H1 (cell line): ENCODE measurements at regions not wholly inside any gene's neighbourhood (a gene's known extent, or its start where the extent isn't known, plus 50 kb on each side); places are given as distances from the start of the nearest gene placed in this dataset.
"Not testable (repeated sequence)": the region's sequence is repeated elsewhere in the genome, so short reads cannot be mapped to it uniquely, and the experiment has no call there.

ENCODE experiments used
- CTCF ChIA-PET: fragments of 300-600 bp; sonication (Branson Sonifier 250); formaldehyde crosslinking; loops from one replicate; lab custom pipeline; 2021; ENCODE audit not compliant: partially characterized antibody; lab: Charles Lee
- POLR2A ChIA-PET: fragments of 300-600 bp; sonication (Branson Sonifier 250); formaldehyde crosslinking; loops from one replicate; lab custom pipeline; 2021; ENCODE audit warnings: inconsistent platforms; ENCODE audit not compliant: partially characterized antibody; lab: Charles Lee
- DNase-seq, 2 experiments: peaks; one replicate each; pipeline versions ENCODE4 v3.0.0 to v3.0.0-alpha.2; 2010 to 2022; ENCODE audit warnings: low spot score in 2 of 2, low read depth in 1 of 2, mixed read lengths in 1 of 2
- FAIRE-seq: peaks from 2 replicates; lab custom pipeline; 2011; peaks lifted over from hg19 to GRCh38; lab: Jason Lieb, UNC
- H2AFZ ChIP-seq: 2 replicates; pipeline ENCODE4 v1.8.1; 2012; ENCODE audit warnings: low read length, inconsistent platforms
- H2AK5ac ChIP-seq: 2 replicates; pipeline ENCODE4 v1.6.1; 2013; ENCODE audit warnings: low read depth, low read length
- H2BK120ac ChIP-seq: replicated peaks from 2 replicates; pipeline ENCODE3; 2013; ENCODE audit warnings: low read depth, low read length, inconsistent platforms
- H2BK12ac ChIP-seq: 2 replicates; pipeline ENCODE4 v1.6.1; 2013; ENCODE audit warnings: low read depth, low read length
- H2BK15ac ChIP-seq: 2 replicates; pipeline ENCODE4 v1.6.1; 2013; ENCODE audit warnings: low read length
- H2BK20ac ChIP-seq: 2 replicates; pipeline ENCODE4 v1.6.1; 2013; ENCODE audit warnings: low read length
- H2BK5ac ChIP-seq: 2 replicates; pipeline ENCODE4 v1.6.1; 2013; ENCODE audit warnings: low read depth, low read length
- H3K14ac ChIP-seq: 2 replicates; pipeline ENCODE4 v1.6.1; 2013; ENCODE audit warnings: inconsistent platforms; ENCODE audit not compliant: insufficient read length
- H3K18ac ChIP-seq: 2 replicates; pipeline ENCODE4 v1.6.1; 2013; ENCODE audit warnings: low read length; ENCODE audit errors: extremely low read depth
- H3K23ac ChIP-seq: 2 replicates; pipeline ENCODE4 v1.6.1; 2013; ENCODE audit warnings: inconsistent platforms; ENCODE audit not compliant: insufficient read length
- H3K23me2 ChIP-seq: 2 replicates; pipeline ENCODE4 v1.6.1; 2013; ENCODE audit warnings: low read depth, low read length
- H3K27ac ChIP-seq: 2 replicates; pipeline ENCODE4 v1.6.1; 2011; ENCODE audit warnings: low read depth, low read length, inconsistent platforms
- H3K27me3 ChIP-seq, 4 experiments: replicated peaks in 1 of 4; 1 replicate in 1 of 4; 2 replicates in 3 of 4; pipeline versions ENCODE4 v1.6.1 to v1.8.1; 2011 to 2013; ENCODE audit warnings: low read length in 3 of 4, mild to moderate bottlenecking in 3 of 4, inconsistent platforms in 2 of 4, mixed read lengths in 2 of 4, moderate library complexity in 1 of 4; ENCODE audit not compliant: control insufficient read depth in 3 of 4, insufficient read depth in 3 of 4; ENCODE audit errors: extremely low read depth in 1 of 4
- H3K36me3 ChIP-seq, 4 experiments: 2 replicates each; pipeline versions ENCODE4 v1.6.1 to v1.8.1; 2011 to 2013; ENCODE audit warnings: mild to moderate bottlenecking in 4 of 4, low read length in 3 of 4, moderate library complexity in 2 of 4, control low read depth in 1 of 4, inconsistent platforms in 1 of 4; ENCODE audit not compliant: insufficient read depth in 4 of 4, control insufficient read depth in 2 of 4
- H3K4ac ChIP-seq: replicated peaks from 2 replicates; pipeline ENCODE3; 2013; ENCODE audit warnings: low read length, low read depth, mixed read lengths, inconsistent platforms; ENCODE audit not compliant: insufficient read length
- H3K4me1 ChIP-seq, 4 experiments: replicated peaks in 1 of 4; 1 replicate in 1 of 4; 2 replicates in 3 of 4; pipeline versions ENCODE4 v1.6.1 to v1.8.1; 2011 to 2013; ENCODE audit warnings: low read length in 3 of 4, inconsistent platforms in 2 of 4, mixed read lengths in 1 of 4; ENCODE audit not compliant: insufficient read depth in 4 of 4, control insufficient read depth in 3 of 4
- H3K4me2 ChIP-seq, 2 experiments: 2 replicates each; pipeline versions ENCODE4 v1.6.1 to v1.8.1; 2011 to 2013; ENCODE audit warnings: low read depth in 2 of 2, low read length in 2 of 2, control low read depth in 1 of 2, inconsistent platforms in 1 of 2, mild to moderate bottlenecking in 1 of 2; ENCODE audit not compliant: insufficient read depth in 1 of 2
- H3K4me3 ChIP-seq, 4 experiments: fragments of 200-600, 300-600 bp in 1 of 4; sonication (generic), shearing (Covaris generic), sonication (Bioruptor Twin) in 1 of 4; 2 replicates each; pipeline versions ENCODE4 v1.5.1 to v1.8.1; 2011 to 2016; ENCODE audit warnings: low read length in 4 of 4, low read depth in 3 of 4, control low read depth in 2 of 4, inconsistent platforms in 2 of 4, mild to moderate bottlenecking in 2 of 4, mixed read lengths in 1 of 4, moderate library complexity in 1 of 4; ENCODE audit not compliant: insufficient read depth in 2 of 4; ENCODE audit errors: extremely low read depth in 1 of 4
- H3K56ac ChIP-seq: replicated peaks from 2 replicates; pipeline ENCODE3; 2013; ENCODE audit warnings: low read depth, mild to moderate bottlenecking, mixed read lengths, low read length, inconsistent platforms; ENCODE audit not compliant: insufficient read length
- H3K79me1 ChIP-seq: 2 replicates; pipeline ENCODE4 v1.6.1; 2013; ENCODE audit warnings: low read depth, low read length, control low read depth
- H3K79me2 ChIP-seq, 2 experiments: 2 replicates each; pipeline versions ENCODE4 v1.6.1 to v1.8.1; 2012 to 2013; ENCODE audit warnings: low read length in 2 of 2, mild to moderate bottlenecking in 2 of 2, inconsistent platforms in 1 of 2; ENCODE audit not compliant: insufficient read depth in 2 of 2, control insufficient read depth in 1 of 2
- H3K9ac ChIP-seq, 4 experiments: replicated peaks in 1 of 4; 1 replicate in 1 of 4; 2 replicates in 3 of 4; pipeline versions ENCODE4 v1.6.1 to v1.8.1; 2011 to 2013; ENCODE audit warnings: low read depth in 3 of 4, low read length in 3 of 4, control low read depth in 2 of 4, mild to moderate bottlenecking in 2 of 4, moderate library complexity in 2 of 4, inconsistent platforms in 1 of 4; ENCODE audit errors: extremely low read depth in 1 of 4
- H3K9me3 ChIP-seq, 2 experiments: 2 replicates each; pipeline versions ENCODE4 v1.6.1 to v1.8.1; 2012 to 2013; ENCODE audit warnings: mild to moderate bottlenecking in 2 of 2, moderate library complexity in 2 of 2, control low read depth in 1 of 2, inconsistent platforms in 1 of 2, low read depth in 1 of 2, low read length in 1 of 2, mixed read lengths in 1 of 2; ENCODE audit not compliant: insufficient read depth in 2 of 2
- H4K20me1 ChIP-seq, 2 experiments: replicated peaks in 1 of 2; 2 replicates each; pipeline versions ENCODE3 to v1.8.1; 2011 to 2013; ENCODE audit warnings: inconsistent platforms in 2 of 2, low read length in 2 of 2, mild to moderate bottlenecking in 1 of 2; ENCODE audit not compliant: insufficient read depth in 2 of 2, control insufficient read depth in 1 of 2
- H4K5ac ChIP-seq: 2 replicates; pipeline ENCODE4 v1.6.1; 2013; ENCODE audit warnings: low read length, low read depth, mixed read lengths, inconsistent platforms; ENCODE audit not compliant: insufficient read length
- H4K8ac ChIP-seq: 2 replicates; pipeline ENCODE4 v1.8.0; 2013; ENCODE audit warnings: mild to moderate bottlenecking, moderate library complexity, low read length, inconsistent platforms; ENCODE audit not compliant: insufficient read depth; ENCODE audit errors: extremely low read depth
- H4K91ac ChIP-seq: replicated peaks from 2 replicates; pipeline ENCODE3; 2013; ENCODE audit warnings: low read length, mixed read lengths, inconsistent platforms; ENCODE audit not compliant: insufficient read length
- WGBS, 2 experiments: shearing (Covaris generic) in 1 of 2; methylation state at CpG; one replicate each; pipeline versions ENCODE4 v1.1.6 to v1.1.7; 2013 to 2015; ENCODE audit warnings: low lambda C conversion rate in 2 of 2, mixed read lengths in 2 of 2, inconsistent platforms in 1 of 2, low coverage in 1 of 2, missing lambda C conversion rate in 1 of 2; ENCODE audit not compliant: insufficient replicate concordance in 2 of 2, insufficient coverage in 1 of 2, insufficient read length in 1 of 2; ENCODE audit errors: extremely low coverage in 1 of 2, missing lambda C conversion rate in 1 of 2; 5-methylcytosine and 5-hydroxymethylcytosine counted together

DNA sequence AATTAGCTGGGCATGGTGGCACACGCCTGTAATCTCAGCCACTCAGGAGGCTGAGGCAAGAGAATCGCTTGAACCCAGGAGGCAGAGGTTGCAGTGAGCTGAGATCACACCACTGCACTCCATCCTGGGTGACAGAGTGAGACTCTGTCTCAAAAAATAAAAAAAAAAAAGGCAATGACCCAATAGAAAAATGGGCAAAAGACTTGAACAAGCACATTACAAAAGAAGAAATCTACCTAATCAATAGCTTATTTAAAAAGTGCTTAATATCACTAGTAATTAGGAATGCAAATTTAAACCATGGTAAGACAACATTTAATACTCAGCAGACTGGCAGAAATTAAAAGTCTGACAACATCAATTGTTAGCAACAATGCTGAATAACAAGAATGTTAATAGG lies 163.6 kb upstream of the C11orf58 start:
- H3K79me2 ChIP-seq, H3K4ac ChIP-seq, H4K91ac ChIP-seq, H2BK5ac ChIP-seq, H2AFZ ChIP-seq, H3K14ac ChIP-seq, H3K18ac ChIP-seq, H3K79me1 ChIP-seq, H3K4me2 ChIP-seq, H4K8ac ChIP-seq, H3K4me3 ChIP-seq, H2BK12ac ChIP-seq, H3K23me2 ChIP-seq, FAIRE-seq, DNase-seq, H3K36me3 ChIP-seq, H2BK20ac ChIP-seq, H3K27me3 ChIP-seq, H3K56ac ChIP-seq, H3K4me1 ChIP-seq, H4K20me1 ChIP-seq, H3K23ac ChIP-seq, H3K27ac ChIP-seq, H2BK120ac ChIP-seq, H3K9ac ChIP-seq, H2AK5ac ChIP-seq, POLR2A ChIA-PET, H2BK15ac ChIP-seq, H4K5ac ChIP-seq, H3K9me3 ChIP-seq: not testable (repeated sequence)
- CTCF ChIA-PET, result interaction anchor here (0.6 kb wide), 1 partner anchor 30 kb away, joined by 3 read pairs; no protein-coding TSS in a partner anchor
- WGBS, 2 experiments, result 85% methylated on average over 2 of the region's 2 CpGs; no CpG with 5 or more reads in 1 of the 2 experiments
